GM18511 (cell line): ENCODE measurements at regions not wholly inside any gene's neighbourhood (a gene's known extent, or its start where the extent isn't known, plus 50 kb on each side); places are given as distances from the start of the nearest gene placed in this dataset.
"Not testable (repeated sequence)": the region's sequence is repeated elsewhere in the genome, so short reads cannot be mapped to it uniquely, and the experiment has no call there.

Experiments used
- ATAC-seq: cut with Tn5 transposase; IDR thresholded peaks from one replicate; pipeline ENCODE4 v1.9.1; 2021; ENCODE audit warnings: mild to moderate bottlenecking, moderate library complexity; ENCODE audit not compliant: unreplicated experiment

DNA sequence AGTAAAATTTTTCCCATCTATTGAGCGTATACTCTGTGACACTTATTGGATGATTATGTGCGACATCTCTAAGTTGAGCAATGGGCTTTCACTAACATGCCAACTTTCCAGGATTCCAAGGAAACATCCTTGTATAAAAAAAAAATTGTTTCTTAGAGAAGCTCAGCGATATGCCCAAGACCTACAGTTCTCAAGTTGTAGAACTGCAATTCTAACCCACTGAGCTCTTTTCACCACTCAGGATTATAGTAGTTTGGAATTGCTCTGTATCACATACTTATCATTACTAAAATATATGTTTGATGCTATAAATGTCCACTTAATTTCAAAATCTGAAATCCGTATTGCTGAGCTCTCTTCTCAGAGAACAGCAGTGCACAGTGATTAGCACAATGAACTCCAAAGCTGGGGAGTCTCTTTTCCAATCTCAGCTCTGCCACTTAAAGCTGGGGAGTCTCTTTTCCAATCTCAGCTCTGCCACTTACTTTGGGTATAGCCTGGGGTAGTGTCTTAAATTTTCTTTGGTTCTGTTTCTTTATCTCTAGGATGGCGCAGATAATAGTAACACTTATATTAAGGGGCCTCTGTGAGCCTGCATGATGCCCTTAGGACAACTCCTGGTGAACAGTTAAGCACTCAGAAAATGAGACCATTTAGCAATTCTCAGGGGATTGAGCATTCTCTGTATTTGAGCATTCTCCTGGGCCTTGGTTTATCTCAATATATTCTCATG, 1722.2 kb upstream of the AGA start:
- no peak for ATAC-seq

GRCh38 chr4:179165000-179165738, 1722.9 kb upstream of the AGA start:
- no peak for ATAC-seq

- no peak for ATAC-seq
Observed at GRCh38 chr4:179165862-179166261, 1723.6 kb upstream of the AGA start.

GRCh38 chr4:179170308-179170707, 1728.1 kb upstream of the AGA start:
- ATAC-seq = not testable (repeated sequence)

DNA sequence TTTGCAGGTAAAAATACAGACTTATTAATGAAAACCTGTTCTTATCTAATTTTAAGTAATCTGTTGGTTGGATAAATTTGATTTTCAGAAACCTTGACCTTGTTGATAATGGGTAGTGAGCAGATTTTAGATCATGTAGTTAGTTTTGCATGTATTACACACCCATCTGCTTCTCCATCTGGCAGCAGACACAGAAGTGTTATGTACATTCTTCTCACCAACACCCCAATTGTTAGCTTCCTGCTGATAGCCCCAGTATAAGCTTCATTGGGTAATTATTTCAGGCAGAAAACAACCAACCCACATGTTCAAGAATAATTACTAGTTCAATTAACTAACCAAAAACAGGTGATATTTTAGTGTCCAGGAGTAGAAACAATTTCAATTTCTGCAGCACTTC, 1740.5 kb upstream of the AGA start:
- no peak for ATAC-seq

DNA sequence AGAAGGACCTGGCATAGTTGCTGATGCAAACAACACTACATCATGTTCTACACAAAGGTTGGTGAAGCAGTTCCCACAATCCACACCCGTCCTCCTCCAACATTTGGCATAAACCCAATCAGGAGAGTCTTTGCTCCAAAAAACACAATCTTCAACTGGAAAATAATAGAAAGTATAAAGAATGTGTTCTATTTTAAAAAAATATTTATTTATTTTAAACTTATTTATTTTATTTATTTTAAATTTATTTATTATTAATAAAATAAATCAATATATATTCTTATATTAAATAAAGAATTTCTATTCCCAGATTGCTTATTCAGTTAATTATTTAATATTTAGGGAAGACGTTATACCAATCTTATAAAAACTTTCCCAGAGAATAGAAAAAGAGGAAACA, 1753.7 kb upstream of the AGA start:
- ATAC-seq = no peak

GRCh38 chr4:179196511-179196910, 1754.3 kb upstream of the AGA start:
- no peak for ATAC-seq

DNA sequence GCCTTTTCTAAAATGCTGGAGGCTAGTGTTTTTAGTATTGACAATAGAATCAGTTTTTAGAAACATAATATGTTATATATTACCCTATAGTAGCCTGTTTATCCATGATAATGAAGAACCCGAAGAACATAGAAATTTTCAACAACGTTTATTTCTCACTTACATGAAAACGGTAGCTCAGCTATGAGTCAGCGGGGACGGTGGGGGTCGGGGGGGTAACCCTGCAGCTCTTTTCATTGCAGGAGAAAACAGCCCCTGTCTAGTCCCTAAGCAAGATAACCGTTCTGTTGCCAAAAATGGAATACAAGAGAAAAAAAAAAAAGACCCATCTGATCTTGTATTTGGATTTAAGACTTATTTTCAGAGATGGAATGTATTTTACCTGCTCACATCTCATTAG, 1758.4 kb upstream of the AGA start:
- ATAC-seq = no peak

GRCh38 chr4:179225594-179225993, 1783.4 kb upstream of the AGA start:
- ATAC-seq = no peak

GRCh38 chr4:179248821-179249220, 1806.6 kb upstream of the AGA start:
- no peak for ATAC-seq

DNA sequence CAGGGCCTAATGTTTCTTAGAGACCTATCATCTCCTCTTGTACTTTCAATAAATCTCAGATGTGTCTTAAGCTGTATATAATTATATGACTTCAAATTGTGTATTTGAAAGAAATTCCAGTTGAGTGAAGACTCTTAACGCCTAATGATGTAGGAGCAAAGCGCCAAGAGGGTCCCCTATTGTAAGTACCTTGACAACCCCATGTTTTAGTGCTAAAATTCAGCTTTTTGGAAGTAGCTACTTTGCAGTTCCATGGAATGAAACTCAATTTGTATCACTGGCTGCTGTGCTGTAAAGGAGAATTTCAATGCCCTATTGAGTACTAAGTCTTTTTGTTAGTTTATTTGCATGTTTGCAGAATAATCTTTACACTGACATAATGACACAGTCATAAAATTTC, 1826.6 kb upstream of the AGA start:
- no peak for ATAC-seq

GRCh38 chr4:179272282-179272681, 1830.0 kb upstream of the AGA start:
- ATAC-seq = no peak

GRCh38 chr4:179278647-179279046, 1836.4 kb upstream of the AGA start:
- no peak for ATAC-seq

DNA sequence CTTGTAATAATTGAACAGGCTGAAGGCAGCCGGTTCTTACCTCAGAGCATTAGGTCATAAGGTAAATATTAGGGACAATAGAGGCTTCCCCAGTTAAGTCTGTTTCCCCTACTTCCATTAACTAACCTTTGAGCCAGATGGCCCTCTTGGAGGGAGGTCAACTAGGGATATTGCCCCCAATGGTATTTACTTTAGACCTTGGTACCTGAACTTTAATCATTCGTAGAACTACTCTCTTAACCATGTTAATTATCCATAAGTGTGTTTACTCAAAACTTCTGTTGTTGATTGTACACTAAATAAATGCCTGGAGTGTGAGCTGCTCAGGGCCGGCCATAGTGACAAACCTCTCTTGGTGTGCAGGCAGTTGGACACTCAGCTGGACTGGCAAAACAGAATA, 1843.5 kb upstream of the AGA start:
- ATAC-seq = no peak

DNA sequence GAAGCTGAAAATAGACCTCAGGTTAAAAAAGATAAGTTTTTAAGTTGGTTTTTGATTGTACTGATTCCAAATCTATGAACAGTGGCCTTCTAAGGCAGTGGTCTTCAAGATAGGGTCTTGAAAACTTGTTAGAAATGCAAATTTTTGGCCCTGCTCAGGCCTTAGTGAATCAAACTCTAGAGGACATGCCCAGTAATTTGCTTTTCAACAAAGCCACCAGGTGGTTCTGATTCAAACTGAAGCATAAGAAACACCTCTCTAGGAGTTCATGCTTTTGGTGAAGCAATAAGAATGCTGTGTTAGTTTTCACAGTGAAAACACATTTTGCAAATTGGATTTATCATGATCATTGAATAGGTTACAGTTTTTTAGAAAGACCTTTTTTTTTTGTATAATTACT, 1849.4 kb upstream of the AGA start:
- ATAC-seq = no peak

- ATAC-seq = no peak
Observed at GRCh38 chr4:179292468-179292867, 1850.2 kb upstream of the AGA start.

- ATAC-seq = peak; percentile 93
Observed at GRCh38 chr4:179307297-179308136, 1865.3 kb upstream of the AGA start.

DNA sequence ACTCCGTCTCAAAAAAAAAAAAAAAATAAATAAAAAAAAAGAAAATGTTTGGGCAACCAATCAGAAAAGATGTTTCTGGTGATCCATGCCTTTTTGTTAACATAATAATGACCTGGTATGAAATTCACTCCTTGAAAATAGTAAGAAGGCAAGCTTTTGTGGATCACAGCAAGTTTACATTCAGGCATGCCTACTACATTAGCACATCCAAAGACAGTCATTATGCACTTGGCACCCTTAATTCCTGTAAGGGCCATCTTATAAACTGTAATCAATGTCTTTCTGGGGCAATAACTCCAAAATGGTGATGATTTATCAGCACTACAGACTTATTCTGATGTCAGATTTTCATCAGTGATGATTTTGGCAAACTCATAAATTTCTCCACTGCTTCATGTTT, 1871.6 kb upstream of the AGA start:
- ATAC-seq = no peak

- ATAC-seq = no peak
Observed at GRCh38 chr4:179325181-179325580, 1882.9 kb upstream of the AGA start.

DNA sequence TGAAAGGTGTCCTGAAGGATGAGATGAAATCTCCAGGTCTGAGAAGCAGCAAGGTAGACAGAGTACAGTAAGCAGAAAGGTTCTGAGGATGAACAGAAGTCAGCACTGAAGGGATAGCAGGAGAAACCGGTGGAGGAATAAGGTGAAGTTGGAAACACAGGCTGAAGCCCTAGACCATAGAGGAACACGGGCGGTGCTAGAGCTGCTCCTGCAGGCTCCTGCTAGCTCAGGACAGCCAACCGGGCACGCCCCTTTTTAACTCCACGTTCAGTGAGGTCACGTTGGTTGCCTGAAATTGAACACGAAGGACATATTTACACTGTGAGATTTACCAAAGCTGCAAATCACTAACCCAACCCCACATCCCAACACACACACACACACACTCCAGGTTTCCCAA, 1886.4 kb upstream of the AGA start:
- no peak for ATAC-seq

- no peak for ATAC-seq
Observed at GRCh38 chr4:179331362-179331761, 1889.1 kb upstream of the AGA start.

- ATAC-seq = no peak
Observed at GRCh38 chr4:179344861-179345260, 1902.6 kb upstream of the AGA start.
